ENCODE measurements at regions not wholly inside any gene's neighbourhood (a gene's known extent, or its start where the extent isn't known, plus 50 kb on each side); places are given as distances from the start of the nearest gene placed in this dataset.

DNA sequence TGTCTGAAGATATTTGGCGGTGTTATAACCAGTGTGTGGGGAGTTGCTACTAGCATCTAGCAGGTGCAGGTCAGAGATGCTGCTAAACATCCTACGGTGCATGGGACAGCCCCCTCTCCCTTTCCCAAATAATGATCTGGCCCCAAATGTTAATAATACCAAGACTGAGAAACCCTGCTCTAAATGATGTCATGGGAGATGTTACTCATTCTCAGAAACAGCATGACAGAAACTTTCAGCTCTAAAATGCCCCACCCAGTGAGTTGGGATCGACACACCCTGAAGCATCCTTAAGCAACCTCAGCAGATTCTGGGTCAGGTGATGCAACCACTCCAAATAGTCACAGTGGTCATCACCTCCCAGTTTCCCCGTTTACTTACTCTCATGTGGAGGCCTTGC is 108.8 kb upstream of the MPP7 start:
- TF ChIP-seq CTCF (IDR thresholded peaks at IDR 0.05) (no peak), POLR2A (IDR thresholded peaks at IDR 0.05) (no peak)

Measured in esophagus squamous epithelium (tissue), 4 donors.